ENCODE measurements at regions not wholly inside any gene's neighbourhood (a gene's known extent, or its start where the extent isn't known, plus 50 kb on each side); places are given as distances from the start of the nearest gene placed in this dataset.

DNA sequence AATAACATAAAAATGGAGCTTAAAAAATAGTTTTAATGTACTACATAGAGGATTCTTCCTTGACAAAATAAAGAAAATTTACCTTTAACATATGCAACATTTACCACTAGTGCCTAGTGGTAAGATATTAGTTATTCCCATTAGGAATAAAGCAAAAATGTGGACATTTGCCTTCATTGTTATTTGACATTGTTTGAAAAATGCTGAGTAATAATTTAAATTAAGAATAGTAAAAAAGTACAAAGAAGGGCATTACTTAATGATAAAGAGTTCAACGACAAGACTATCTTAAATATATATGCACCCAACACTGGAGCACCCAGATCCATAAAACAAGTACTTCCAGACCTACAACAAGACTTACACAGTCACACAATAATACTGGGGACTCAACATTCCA is 125.7 kb downstream of the POLR2M start:
- TF ChIP-seq, protein P1, sequence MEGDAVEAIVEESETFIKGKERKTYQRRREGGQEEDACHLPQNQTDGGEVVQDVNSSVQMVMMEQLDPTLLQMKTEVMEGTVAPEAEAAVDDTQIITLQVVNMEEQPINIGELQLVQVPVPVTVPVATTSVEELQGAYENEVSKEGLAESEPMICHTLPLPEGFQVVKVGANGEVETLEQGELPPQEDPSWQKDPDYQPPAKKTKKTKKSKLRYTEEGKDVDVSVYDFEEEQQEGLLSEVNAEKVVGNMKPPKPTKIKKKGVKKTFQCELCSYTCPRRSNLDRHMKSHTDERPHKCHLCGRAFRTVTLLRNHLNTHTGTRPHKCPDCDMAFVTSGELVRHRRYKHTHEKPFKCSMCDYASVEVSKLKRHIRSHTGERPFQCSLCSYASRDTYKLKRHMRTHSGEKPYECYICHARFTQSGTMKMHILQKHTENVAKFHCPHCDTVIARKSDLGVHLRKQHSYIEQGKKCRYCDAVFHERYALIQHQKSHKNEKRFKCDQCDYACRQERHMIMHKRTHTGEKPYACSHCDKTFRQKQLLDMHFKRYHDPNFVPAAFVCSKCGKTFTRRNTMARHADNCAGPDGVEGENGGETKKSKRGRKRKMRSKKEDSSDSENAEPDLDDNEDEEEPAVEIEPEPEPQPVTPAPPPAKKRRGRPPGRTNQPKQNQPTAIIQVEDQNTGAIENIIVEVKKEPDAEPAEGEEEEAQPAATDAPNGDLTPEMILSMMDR (IDR thresholded peaks at IDR 0.05) = no peak
- no peak for TF ChIP-seq GATA2 (CRISPR knock-in tag; IDR thresholded peaks at IDR 0.05)

Data from SK-N-SH (cell line).